Endodermal cell (in vitro differentiated cells): ENCODE measurements at regions not wholly inside any gene's neighbourhood (a gene's known extent, or its start where the extent isn't known, plus 50 kb on each side); places are given as distances from the start of the nearest gene placed in this dataset.

Experiments
- DNase-seq: peaks from one replicate; pipeline ENCODE4 v3.0.0-alpha.2; 2017
- H3K27ac ChIP-seq: 2 replicates; pipeline ENCODE4 v1.5.1; 2013; ENCODE audit warnings: mild to moderate bottlenecking, low read depth, low read length, moderate library complexity
- H3K27me3 ChIP-seq: 2 replicates; pipeline ENCODE4 v1.6.1; 2013; ENCODE audit warnings: mild to moderate bottlenecking, low read length, moderate library complexity; ENCODE audit not compliant: insufficient read depth, control insufficient read depth, poor library complexity, severe bottlenecking
- H3K36me3 ChIP-seq: 2 replicates; pipeline ENCODE4 v1.7.0; 2013; ENCODE audit warnings: mild to moderate bottlenecking, low read length, moderate library complexity; ENCODE audit not compliant: control insufficient read depth, insufficient read depth
- H3K4me1 ChIP-seq: one replicate; pipeline ENCODE4 v1.7.0; 2013; ENCODE audit warnings: low read length; ENCODE audit not compliant: control insufficient read depth, insufficient read depth
- H3K4me3 ChIP-seq: 2 replicates; pipeline ENCODE4 v1.5.1; 2013; ENCODE audit warnings: mild to moderate bottlenecking, low read length, moderate library complexity
- H3K9ac ChIP-seq: 2 replicates; pipeline ENCODE4 v1.6.1; 2013; ENCODE audit warnings: mild to moderate bottlenecking, low read length, moderate library complexity; ENCODE audit not compliant: poor library complexity, severe bottlenecking; ENCODE audit errors: extremely low read depth
- H3K9me3 ChIP-seq: 2 replicates; pipeline ENCODE4 v1.6.1; 2013; ENCODE audit warnings: mild to moderate bottlenecking, low read length, moderate library complexity; ENCODE audit not compliant: control insufficient read depth
- H3K27ac Mint-ChIP-seq: 2 replicates; pipeline ENCODE4 v1.8.0; 2020; ENCODE audit warnings: mixed read lengths
- H3K27me3 Mint-ChIP-seq: 2 replicates; pipeline ENCODE4 v1.8.0; 2021; ENCODE audit warnings: mild to moderate bottlenecking, mixed read lengths; ENCODE audit not compliant: insufficient read depth
- H3K36me3 Mint-ChIP-seq: 2 replicates; pipeline ENCODE4 v1.8.0; 2020; ENCODE audit warnings: low read depth, mixed read lengths
- H3K4me1 Mint-ChIP-seq: 2 replicates; pipeline ENCODE4 v1.8.0; 2020; ENCODE audit warnings: mixed read lengths
- H3K4me3 Mint-ChIP-seq: 2 replicates; pipeline ENCODE4 v1.8.0; 2020; ENCODE audit warnings: mild to moderate bottlenecking, moderate library complexity, mixed read lengths
- H3K9me3 Mint-ChIP-seq: 2 replicates; pipeline ENCODE4 v1.8.0; 2020; ENCODE audit warnings: mild to moderate bottlenecking, mixed read lengths
- WGBS, 2 experiments: methylation state at CpG; one replicate each; pipeline versions ENCODE4 v1.1.5 to v1.1.7; 2013; ENCODE audit warnings: missing lambda C conversion rate in 2 of 2, mixed read lengths in 1 of 2; ENCODE audit not compliant: insufficient coverage in 1 of 2, insufficient read length in 1 of 2; 5-methylcytosine and 5-hydroxymethylcytosine counted together
- TF ChIP-seq, protein P1 (sequence below): fragments of 200-600 bp; sonication (generic); conservative IDR thresholded peaks from 2 replicates; pipeline ENCODE4 v1.5.0; 2021; ENCODE audit warnings: antibody characterized with exemption, mild to moderate bottlenecking

DNA sequence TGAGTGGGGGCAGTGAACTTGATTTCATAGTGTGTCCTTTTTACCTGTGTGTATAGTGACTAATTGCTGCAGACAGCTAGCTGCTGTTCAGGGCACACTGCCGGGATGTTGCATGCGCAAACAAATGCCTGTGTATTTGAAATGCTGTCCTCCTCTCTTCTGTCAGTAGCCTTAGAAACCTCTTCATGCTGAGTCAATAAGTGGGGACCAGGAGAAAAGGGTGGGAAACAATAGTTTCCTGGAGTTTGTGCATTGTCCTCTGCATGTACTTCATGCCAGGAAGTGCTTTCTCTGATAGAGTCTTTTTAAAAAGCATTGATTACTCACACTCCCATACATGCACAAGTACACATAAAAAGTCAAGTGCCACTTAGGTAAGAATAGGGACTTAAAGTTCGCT lies 1183.7 kb upstream of the CELF2 start:
- DNase-seq, result no peak
- Histone ChIP-seq H3K27ac (no peak overlapping the region), H3K4me3 (no peak overlapping the region), H3K9me3 (peaks cover 7% of the 10 kb centered on the region), H3K4me1 (no peaks in the 10 kb centered on the region), H3K36me3 (no peaks in the 10 kb centered on the region), H3K27me3 (no peaks in the 10 kb centered on the region), H3K9ac (no peak overlapping the region)
- Mint-ChIP-seq H3K4me3 (no peak overlapping the region), H3K9me3 (peaks cover 6% of the 10 kb centered on the region), H3K27me3 (no peaks in the 10 kb centered on the region), H3K4me1 (peaks cover 5% of the 10 kb centered on the region), H3K27ac (no peak overlapping the region), H3K36me3 (peaks cover 2% of the 10 kb centered on the region)
- 37 to 72% methylated on average over 2 to 3 of the region's 3 CpGs for WGBS, 2 experiments
- TF ChIP-seq, protein P1, sequence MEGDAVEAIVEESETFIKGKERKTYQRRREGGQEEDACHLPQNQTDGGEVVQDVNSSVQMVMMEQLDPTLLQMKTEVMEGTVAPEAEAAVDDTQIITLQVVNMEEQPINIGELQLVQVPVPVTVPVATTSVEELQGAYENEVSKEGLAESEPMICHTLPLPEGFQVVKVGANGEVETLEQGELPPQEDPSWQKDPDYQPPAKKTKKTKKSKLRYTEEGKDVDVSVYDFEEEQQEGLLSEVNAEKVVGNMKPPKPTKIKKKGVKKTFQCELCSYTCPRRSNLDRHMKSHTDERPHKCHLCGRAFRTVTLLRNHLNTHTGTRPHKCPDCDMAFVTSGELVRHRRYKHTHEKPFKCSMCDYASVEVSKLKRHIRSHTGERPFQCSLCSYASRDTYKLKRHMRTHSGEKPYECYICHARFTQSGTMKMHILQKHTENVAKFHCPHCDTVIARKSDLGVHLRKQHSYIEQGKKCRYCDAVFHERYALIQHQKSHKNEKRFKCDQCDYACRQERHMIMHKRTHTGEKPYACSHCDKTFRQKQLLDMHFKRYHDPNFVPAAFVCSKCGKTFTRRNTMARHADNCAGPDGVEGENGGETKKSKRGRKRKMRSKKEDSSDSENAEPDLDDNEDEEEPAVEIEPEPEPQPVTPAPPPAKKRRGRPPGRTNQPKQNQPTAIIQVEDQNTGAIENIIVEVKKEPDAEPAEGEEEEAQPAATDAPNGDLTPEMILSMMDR, result no peak

DNA sequence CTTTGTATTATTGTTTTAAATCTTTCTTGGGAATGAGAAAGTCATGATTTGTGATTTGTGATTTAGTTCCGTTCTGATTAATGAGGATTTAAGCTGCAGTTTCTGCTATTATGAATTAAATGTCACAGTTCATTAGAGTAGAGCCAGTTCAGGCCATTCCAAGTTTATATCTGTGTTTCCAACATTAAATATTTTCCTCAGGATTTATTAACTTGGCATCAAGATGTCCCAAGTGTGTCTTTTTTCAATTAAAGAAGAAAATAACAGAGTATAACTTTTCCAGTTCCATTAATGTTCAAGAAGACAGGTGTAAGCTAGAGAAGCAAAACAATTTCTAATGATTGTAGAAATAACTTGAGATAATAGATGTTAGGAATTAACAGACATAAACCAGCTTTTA lies 1183.2 kb upstream of the CELF2 start:
- H3K36me3 ChIP-seq, result no peaks in the 10 kb centered on the region
- Mint-ChIP-seq H3K27me3 (no peaks in the 10 kb centered on the region), H3K4me1 (peaks cover 5% of the 10 kb centered on the region), H3K4me3 (no peak overlapping the region), H3K27ac (no peak overlapping the region), H3K36me3 (peaks cover 3% of the 10 kb centered on the region), H3K9me3 (peaks cover 9% of the 10 kb centered on the region)
- WGBS, 2 experiments, result 82 to 100% methylated on average over 1 of the region's 1 CpG
- TF ChIP-seq, protein P1, result no peak
- peaks cover 7% of the 10 kb centered on the region for H3K9me3 ChIP-seq
- no peak for DNase-seq
- H3K4me3 ChIP-seq, result no peak overlapping the region
- no peaks in the 10 kb centered on the region for H3K4me1 ChIP-seq
- H3K9ac ChIP-seq, result no peak overlapping the region
- no peak overlapping the region for H3K27ac ChIP-seq
- no peaks in the 10 kb centered on the region for H3K27me3 ChIP-seq

DNA sequence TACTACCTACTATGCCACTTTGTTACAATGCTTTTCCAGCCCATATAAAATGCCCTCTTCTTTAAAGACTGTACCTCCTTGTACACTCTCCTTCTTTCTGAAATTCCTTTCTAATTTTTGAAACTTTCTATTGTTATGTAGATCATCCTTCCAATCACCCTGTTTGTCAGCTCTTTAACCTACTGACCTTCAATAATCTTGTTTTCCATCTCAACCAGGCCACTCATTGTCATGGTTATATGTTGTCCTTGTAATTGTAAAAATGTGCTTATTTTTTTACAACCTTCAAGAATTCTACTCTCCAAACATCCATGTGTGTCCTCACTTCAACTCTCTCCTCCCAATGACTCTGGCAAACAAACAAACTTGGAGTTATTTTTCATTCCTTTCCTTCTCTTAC lies 1172.6 kb upstream of the CELF2 start:
- Mint-ChIP-seq H3K4me3 (no peak overlapping the region), H3K27ac (no peak overlapping the region)
- no peak overlapping the region for H3K4me3 ChIP-seq

More for the DNA sequence above, 1172.6 kb upstream of the CELF2 start:
- Histone ChIP-seq H3K36me3 (no peaks in the 10 kb centered on the region), H3K9ac (no peak overlapping the region), H3K27ac (no peak overlapping the region), H3K9me3 (peaks cover 14% of the 10 kb centered on the region), H3K27me3 (no peaks in the 10 kb centered on the region), H3K4me1 (no peaks in the 10 kb centered on the region)
- DNase-seq, result no peak
- TF ChIP-seq, protein P1, result no peak
- Mint-ChIP-seq H3K36me3 (peaks cover 8% of the 10 kb centered on the region), H3K27me3 (no peaks in the 10 kb centered on the region), H3K4me1 (no peaks in the 10 kb centered on the region), H3K9me3 (peaks cover 22% of the 10 kb centered on the region)
